Astrocyte of the spinal cord (primary cell): ENCODE measurements at regions not wholly inside any gene's neighbourhood (a gene's known extent, or its start where the extent isn't known, plus 50 kb on each side); places are given as distances from the start of the nearest gene placed in this dataset.
"Not testable (repeated sequence)": the region's sequence is repeated elsewhere in the genome, so short reads cannot be mapped to it uniquely, and the experiment has no call there.

Experiments
- DNase-seq: peaks from one replicate; pipeline ENCODE4 v3.0.0; 2011; ENCODE audit warnings: low read depth, low spot score
- H3K4me3 ChIP-seq: 2 replicates; pipeline ENCODE4 v1.5.1; 2011; ENCODE audit warnings: low read depth, mild to moderate bottlenecking, low read length, moderate library complexity
- CTCF ChIP-seq: IDR thresholded peaks from 2 replicates; pipeline ENCODE4 v1.5.1; 2012; ENCODE audit warnings: low read depth, mild to moderate bottlenecking, low read length, inconsistent platforms
- in situ Hi-C: cut with HindIII; loops from 2 replicates; pipeline ENCODE4 v1.10.0; 2017; ENCODE audit warnings: low sequenced_read_pairs

DNA sequence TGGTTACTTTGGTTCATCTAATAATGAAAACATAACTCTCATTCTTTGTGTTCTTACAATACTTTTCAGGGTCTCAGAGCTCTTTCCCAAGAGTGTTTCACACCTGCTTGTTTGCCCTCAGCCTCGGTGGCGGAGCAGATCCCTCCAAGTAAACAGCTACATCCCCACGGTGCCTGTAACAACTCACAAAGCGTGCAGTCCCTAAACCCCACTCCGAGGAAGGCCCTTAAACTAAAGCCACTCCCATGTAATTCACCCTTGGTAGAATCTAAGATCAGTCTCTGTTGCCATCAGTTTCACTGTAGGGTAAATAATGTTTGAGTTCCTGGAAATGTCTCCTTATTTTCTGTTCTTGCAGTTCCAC, 101.1 kb downstream of the TFAP2A start:
- H3K4me3 ChIP-seq = no peak overlapping the region
- in situ Hi-C loops = no loop called here
- DNase-seq = no peak
- TF ChIP-seq CTCF = no peak

GRCh38 chr6:10312445-10312844, 102.4 kb downstream of the TFAP2A start:
- TF ChIP-seq CTCF = no peak
- DNase-seq = no peak
- in situ Hi-C loops = no loop called here
- no peak overlapping the region for H3K4me3 ChIP-seq

DNA sequence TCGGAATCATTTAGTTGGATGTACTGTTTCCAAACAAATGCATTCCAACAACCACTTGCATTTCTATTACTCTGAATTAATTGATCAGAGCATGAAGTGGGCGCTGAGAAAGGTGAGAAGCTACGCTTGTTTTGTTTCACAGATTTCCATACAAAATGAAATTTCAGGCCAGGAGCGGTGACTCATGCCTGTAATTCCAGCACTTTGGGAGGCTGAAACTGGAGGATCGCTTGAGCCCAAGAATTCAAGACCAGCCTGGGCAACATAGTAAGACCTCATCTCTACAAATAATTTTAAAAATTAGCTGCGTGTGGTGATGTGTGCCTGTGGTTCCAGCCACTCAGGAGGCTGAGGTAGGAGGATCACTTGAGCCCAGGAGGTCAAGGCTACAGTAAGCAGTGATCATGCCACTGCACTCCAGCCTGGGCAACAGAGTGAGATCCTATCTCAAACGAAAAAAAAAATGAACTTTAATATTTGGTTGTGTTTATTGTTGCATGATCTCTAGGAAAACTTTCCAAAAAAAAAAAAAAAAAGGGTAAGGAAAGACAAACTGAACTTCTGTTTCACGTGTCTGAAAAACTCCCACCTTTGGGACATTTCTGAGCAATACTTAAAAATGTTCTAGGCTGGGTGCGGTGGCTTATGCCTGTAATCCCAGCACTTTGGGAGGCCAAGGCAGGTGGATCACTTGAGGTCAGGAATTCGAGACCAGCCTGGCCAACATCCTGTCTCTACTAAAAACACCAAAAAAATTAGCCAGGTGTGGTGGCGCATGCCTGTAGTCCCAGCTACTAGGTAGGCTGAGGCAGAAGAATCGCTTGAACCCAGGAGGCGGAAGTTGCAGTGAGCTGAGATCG, 103.1 kb downstream of the TFAP2A start:
- in situ Hi-C loops = not testable (repeated sequence)

DNA sequence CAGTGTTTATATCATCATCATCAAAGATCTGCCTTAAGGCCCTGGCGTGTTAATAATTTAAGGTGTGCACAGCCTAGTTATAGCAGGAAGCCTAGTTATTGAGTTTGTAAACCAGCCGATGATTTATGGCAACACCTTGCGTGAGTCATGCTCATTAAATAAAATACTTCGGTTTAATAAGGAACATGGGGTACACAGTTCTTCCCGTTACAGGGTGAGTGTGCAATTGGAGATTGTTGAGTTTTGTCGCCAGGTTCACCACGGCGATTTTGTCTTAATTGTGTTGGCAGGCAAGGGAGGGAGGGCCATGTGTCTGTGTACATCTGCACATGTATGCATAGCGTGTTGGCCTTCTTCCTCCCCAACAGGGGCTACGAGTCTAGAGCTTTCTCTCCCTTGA, 104.0 kb downstream of the TFAP2A start:
- in situ Hi-C loops = no loop called here
- H3K4me3 ChIP-seq = no peak overlapping the region
- TF ChIP-seq CTCF = no peak
- DNase-seq = no peak

More for the DNA sequence above, 103.1 kb downstream of the TFAP2A start:
- H3K4me3 ChIP-seq, DNase-seq: not testable (repeated sequence)

DNA sequence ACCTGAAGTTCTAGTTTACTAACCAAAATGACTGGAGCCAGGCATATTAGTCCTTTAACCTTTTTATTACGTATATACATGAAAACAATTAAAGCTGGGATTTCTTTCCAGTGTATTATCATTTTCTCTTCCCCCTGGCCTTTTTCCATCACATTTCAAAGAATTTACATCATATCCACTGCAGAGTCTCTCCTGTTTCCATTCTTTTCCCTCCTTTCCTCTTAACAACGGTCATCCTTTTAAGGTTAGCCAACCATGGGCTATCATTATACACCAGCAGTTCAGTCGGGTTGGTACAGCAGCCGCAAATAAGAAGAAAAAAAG, 104.6 kb downstream of the TFAP2A start:
- H3K4me3 ChIP-seq = no peak overlapping the region
- no peak for DNase-seq
- in situ Hi-C loops = no loop called here
- no peak for TF ChIP-seq CTCF

GRCh38 chr6:10309457-10310329, 105.2 kb downstream of the TFAP2A start:
- DNase-seq = no peak
- H3K4me3 ChIP-seq = no peak overlapping the region
- TF ChIP-seq CTCF = no peak
- in situ Hi-C loops = no loop called here

- DNase-seq = no peak
- in situ Hi-C loops = no loop called here
Observed at GRCh38 chr6:10307476-10307875, 107.4 kb downstream of the TFAP2A start.

More at GRCh38 chr6:10307476-10307875, 107.4 kb downstream of the TFAP2A start:
- no peak overlapping the region for H3K4me3 ChIP-seq
- TF ChIP-seq CTCF = no peak
